PC-3 (cell line): ENCODE measurements at regions not wholly inside any gene's neighbourhood (a gene's known extent, or its start where the extent isn't known, plus 50 kb on each side); places are given as distances from the start of the nearest gene placed in this dataset.

Experiments
- EZH2 ChIP-seq: fragments of 300-600 bp; sonication (generic); IDR thresholded peaks from one replicate; pipeline ENCODE4 v1.6.1; 2017; ENCODE audit warnings: antibody characterized with exemption, mild to moderate bottlenecking, low read length; ENCODE audit not compliant: unreplicated experiment
- TF ChIP-seq, protein P1 (sequence below): fragments of 300-600 bp; sonication (generic); conservative IDR thresholded peaks from 2 replicates; pipeline ENCODE4 v1.5.1; 2017; ENCODE audit warnings: antibody characterized with exemption, low read depth, mild to moderate bottlenecking, low read length

- TF ChIP-seq, protein P1, sequence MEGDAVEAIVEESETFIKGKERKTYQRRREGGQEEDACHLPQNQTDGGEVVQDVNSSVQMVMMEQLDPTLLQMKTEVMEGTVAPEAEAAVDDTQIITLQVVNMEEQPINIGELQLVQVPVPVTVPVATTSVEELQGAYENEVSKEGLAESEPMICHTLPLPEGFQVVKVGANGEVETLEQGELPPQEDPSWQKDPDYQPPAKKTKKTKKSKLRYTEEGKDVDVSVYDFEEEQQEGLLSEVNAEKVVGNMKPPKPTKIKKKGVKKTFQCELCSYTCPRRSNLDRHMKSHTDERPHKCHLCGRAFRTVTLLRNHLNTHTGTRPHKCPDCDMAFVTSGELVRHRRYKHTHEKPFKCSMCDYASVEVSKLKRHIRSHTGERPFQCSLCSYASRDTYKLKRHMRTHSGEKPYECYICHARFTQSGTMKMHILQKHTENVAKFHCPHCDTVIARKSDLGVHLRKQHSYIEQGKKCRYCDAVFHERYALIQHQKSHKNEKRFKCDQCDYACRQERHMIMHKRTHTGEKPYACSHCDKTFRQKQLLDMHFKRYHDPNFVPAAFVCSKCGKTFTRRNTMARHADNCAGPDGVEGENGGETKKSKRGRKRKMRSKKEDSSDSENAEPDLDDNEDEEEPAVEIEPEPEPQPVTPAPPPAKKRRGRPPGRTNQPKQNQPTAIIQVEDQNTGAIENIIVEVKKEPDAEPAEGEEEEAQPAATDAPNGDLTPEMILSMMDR = no peak
- no peak for TF ChIP-seq EZH2
Observed at GRCh38 chr5:105868038-105868780, 1802.5 kb downstream of the EFNA5 start.
